ENCODE measurements at regions not wholly inside any gene's neighbourhood (a gene's known extent, or its start where the extent isn't known, plus 50 kb on each side); places are given as distances from the start of the nearest gene placed in this dataset.
"Not testable (repeated sequence)": the region's sequence is repeated elsewhere in the genome, so short reads cannot be mapped to it uniquely, and the experiment has no call there.

- not testable (repeated sequence) for H3K9me3 ChIP-seq, H3K36me3 ChIP-seq, H3K4me3 ChIP-seq, H3K27me3 ChIP-seq, DNase-seq
Observed at GRCh38 chr1:189331071-189331470, 1146.6 kb downstream of the BRINP3 start.

DNA sequence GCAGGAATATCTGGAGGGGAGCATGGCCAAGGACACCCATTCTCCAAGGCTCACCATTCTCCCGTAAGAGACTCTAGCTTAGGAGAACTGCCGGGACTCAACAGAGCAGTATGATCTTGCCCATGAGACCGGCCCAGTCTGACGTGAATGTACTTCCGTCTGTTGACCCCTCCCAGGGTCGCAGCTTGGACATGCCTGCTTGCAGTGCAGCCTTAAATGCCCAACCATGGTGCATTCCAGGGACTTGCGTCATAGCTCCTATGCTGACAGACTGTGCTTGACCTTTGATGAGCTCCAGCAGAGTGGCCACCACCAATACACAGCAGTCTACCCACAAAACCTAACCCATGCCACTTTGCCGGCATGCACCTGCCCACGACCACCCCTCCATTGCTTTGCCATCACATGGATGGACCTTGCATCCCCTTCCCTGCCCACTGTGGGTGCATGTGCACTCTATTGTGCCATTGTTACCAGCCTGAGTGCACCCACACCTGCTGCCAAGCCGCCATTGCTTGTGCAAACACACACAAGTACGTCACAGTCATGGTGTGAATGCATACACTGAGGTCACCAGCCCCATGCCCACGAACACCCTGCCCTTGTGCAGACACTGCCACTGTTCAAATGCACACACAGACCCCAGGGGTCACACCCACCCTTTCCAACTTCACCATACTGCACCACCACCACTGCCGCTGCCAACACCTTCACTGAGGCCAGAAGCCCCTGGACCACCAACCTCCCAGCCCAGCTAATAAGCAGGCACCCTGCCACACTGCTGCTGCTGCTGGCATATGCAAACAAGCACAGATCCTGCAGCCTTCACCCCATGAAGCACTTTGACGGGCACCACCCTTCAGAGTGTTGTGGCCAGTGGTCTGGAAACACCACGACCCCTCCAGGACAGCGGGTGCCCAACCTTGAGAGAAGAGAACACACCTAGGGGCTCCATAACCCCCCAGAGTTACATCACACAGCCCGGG, 1141.3 kb downstream of the BRINP3 start:
- Histone ChIP-seq H3K9me3 (no peaks in the 10 kb centered on the region), H3K4me3 (no peak overlapping the region), H3K36me3 (no peaks in the 10 kb centered on the region), H3K27me3 (no peaks in the 10 kb centered on the region)
- DNase-seq: no peak

GRCh38 chr1:189349607-189350006, 1128.1 kb downstream of the BRINP3 start:
- Histone ChIP-seq H3K4me3 (no peak overlapping the region), H3K36me3 (no peaks in the 10 kb centered on the region), H3K27me3 (no peaks in the 10 kb centered on the region), H3K9me3 (no peaks in the 10 kb centered on the region)
- no peak for DNase-seq

DNA sequence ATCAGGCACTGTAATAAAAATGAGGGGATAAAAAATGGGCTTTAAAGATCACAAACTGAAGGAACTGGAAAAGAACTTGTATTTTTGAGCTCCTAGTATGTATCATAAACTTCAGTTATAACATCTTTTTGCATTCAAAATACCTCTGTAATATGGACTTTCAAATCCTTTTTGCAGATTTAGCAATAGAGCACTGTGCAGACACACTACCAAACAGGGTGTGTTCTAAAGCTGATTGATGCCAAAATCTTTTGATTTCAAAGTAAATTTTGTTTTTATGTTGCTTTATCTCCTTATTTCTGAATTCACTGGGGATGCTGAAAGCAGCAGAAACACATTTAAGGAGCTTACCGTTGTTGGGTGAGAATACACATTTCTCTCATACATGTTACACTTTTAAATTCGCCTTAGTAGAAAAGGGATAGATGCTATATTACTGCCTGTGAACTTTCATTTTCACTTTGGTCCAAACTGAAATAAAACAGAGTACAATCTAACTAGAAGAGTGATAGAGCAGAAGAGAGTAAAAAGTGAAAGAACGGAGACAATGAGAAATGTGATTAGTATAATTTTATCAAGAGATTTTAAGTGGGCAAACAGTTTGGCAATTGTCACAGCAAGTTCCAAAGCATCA, 1126.6 kb downstream of the BRINP3 start:
- DNase-seq: no peak
- Histone ChIP-seq H3K27me3 (no peaks in the 10 kb centered on the region), H3K36me3 (no peaks in the 10 kb centered on the region), H3K4me3 (peak overlapping the region; percentile 52), H3K9me3 (no peaks in the 10 kb centered on the region)

- peak overlapping the region; percentile 52 for H3K4me3 ChIP-seq
- no peaks in the 10 kb centered on the region for H3K27me3 ChIP-seq
- DNase-seq: no peak
- no peaks in the 10 kb centered on the region for H3K36me3 ChIP-seq
- H3K9me3 ChIP-seq: no peaks in the 10 kb centered on the region
Observed at GRCh38 chr1:189351960-189352359, 1125.7 kb downstream of the BRINP3 start.

- no peaks in the 10 kb centered on the region for H3K27me3 ChIP-seq
- no peak for DNase-seq
- H3K36me3 ChIP-seq: no peaks in the 10 kb centered on the region
- H3K4me3 ChIP-seq: no peak overlapping the region
- H3K9me3 ChIP-seq: no peaks in the 10 kb centered on the region
Observed at GRCh38 chr1:189356206-189356605, 1121.5 kb downstream of the BRINP3 start.

DNA sequence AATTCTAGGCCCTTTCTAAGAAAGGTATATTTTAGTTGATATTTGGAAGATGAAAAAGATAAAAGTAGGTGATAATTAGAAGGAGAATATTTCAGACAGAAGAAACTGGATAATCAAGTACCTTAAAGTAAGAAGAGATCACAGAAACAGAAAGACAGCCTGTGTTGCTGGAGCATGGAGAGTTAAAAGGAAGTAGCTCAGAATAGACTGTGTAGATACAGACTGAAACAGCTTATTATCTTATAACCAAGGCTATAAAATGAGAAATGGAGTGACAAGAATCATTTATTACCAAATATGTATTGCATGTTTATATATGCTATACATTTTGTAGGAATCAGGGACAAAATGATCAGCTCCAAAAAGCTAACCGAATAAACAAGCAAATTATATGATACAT, 1120.3 kb downstream of the BRINP3 start:
- H3K9me3 ChIP-seq: no peaks in the 10 kb centered on the region
- DNase-seq: no peak

GRCh38 chr1:189369612-189370011, 1108.1 kb downstream of the BRINP3 start:
- no peak for DNase-seq
- no peaks in the 10 kb centered on the region for H3K36me3 ChIP-seq
- H3K27me3 ChIP-seq: no peaks in the 10 kb centered on the region
- peaks cover 2% of the 10 kb centered on the region; the same call in 1 of the 2 replicates for H3K9me3 ChIP-seq
- H3K4me3 ChIP-seq: no peak overlapping the region

More for the DNA sequence above, 1120.3 kb downstream of the BRINP3 start:
- Histone ChIP-seq H3K4me3 (no peak overlapping the region), H3K36me3 (no peaks in the 10 kb centered on the region), H3K27me3 (no peaks in the 10 kb centered on the region)

GRCh38 chr1:189374816-189375215, 1102.8 kb downstream of the BRINP3 start:
- Histone ChIP-seq H3K27me3 (no peaks in the 10 kb centered on the region), H3K9me3 (no peaks in the 10 kb centered on the region), H3K36me3 (no peaks in the 10 kb centered on the region), H3K4me3 (no peak overlapping the region)
- no peak for DNase-seq

GRCh38 chr1:189405419-189405818, 1072.2 kb downstream of the BRINP3 start:
- H3K36me3 ChIP-seq: no peaks in the 10 kb centered on the region
- H3K9me3 ChIP-seq: no peaks in the 10 kb centered on the region
- no peak overlapping the region for H3K4me3 ChIP-seq
- no peaks in the 10 kb centered on the region for H3K27me3 ChIP-seq
- no peak for DNase-seq

- H3K4me3 ChIP-seq: no peak overlapping the region
- H3K27me3 ChIP-seq: no peaks in the 10 kb centered on the region
- no peaks in the 10 kb centered on the region for H3K36me3 ChIP-seq
- DNase-seq: no peak
- no peaks in the 10 kb centered on the region for H3K9me3 ChIP-seq
Observed at GRCh38 chr1:189409774-189410173, 1067.9 kb downstream of the BRINP3 start.

GRCh38 chr1:189424746-189425331, 1052.8 kb downstream of the BRINP3 start:
- no peak for DNase-seq
- no peak overlapping the region for H3K4me3 ChIP-seq
- no peaks in the 10 kb centered on the region for H3K27me3 ChIP-seq
- no peaks in the 10 kb centered on the region for H3K36me3 ChIP-seq
- no peaks in the 10 kb centered on the region for H3K9me3 ChIP-seq

DNA sequence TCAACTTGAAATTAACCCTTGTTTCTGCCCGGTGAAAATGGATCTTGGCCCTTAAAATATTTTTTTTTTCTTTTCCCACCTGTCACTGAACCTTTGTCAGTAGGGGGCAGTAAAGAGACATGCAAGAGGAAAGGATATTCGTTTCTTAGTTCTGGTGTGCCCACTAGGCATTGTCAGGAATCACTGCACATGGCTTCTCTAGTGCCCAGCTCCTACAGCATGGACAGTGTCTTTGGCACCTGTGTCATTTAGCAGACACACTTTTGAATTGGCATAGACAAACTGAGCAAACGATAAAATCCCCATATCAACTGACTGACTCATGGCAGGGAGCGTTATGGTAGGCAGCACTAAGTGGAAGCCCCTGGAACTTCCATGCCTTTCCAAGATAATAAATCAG, 1048.1 kb downstream of the BRINP3 start:
- H3K36me3 ChIP-seq: no peaks in the 10 kb centered on the region
- H3K9me3 ChIP-seq: no peaks in the 10 kb centered on the region
- H3K27me3 ChIP-seq: no peaks in the 10 kb centered on the region
- no peak overlapping the region for H3K4me3 ChIP-seq
- DNase-seq: no peak

GRCh38 chr1:189431447-189431846, 1046.2 kb downstream of the BRINP3 start:
- H3K36me3 ChIP-seq: no peaks in the 10 kb centered on the region
- no peaks in the 10 kb centered on the region for H3K9me3 ChIP-seq
- DNase-seq: peak; percentile 21
- no peaks in the 10 kb centered on the region for H3K27me3 ChIP-seq
- no peak overlapping the region for H3K4me3 ChIP-seq

GRCh38 chr1:189432753-189433152, 1044.9 kb downstream of the BRINP3 start:
- peak; percentile 9 for DNase-seq
- Histone ChIP-seq H3K36me3 (no peaks in the 10 kb centered on the region), H3K9me3 (no peaks in the 10 kb centered on the region), H3K4me3 (no peak overlapping the region), H3K27me3 (no peaks in the 10 kb centered on the region)

GRCh38 chr1:189434461-189434860, 1043.2 kb downstream of the BRINP3 start:
- H3K9me3 ChIP-seq: no peaks in the 10 kb centered on the region
- no peaks in the 10 kb centered on the region for H3K27me3 ChIP-seq
- DNase-seq: no peak
- no peaks in the 10 kb centered on the region for H3K36me3 ChIP-seq
- no peak overlapping the region for H3K4me3 ChIP-seq

DNA sequence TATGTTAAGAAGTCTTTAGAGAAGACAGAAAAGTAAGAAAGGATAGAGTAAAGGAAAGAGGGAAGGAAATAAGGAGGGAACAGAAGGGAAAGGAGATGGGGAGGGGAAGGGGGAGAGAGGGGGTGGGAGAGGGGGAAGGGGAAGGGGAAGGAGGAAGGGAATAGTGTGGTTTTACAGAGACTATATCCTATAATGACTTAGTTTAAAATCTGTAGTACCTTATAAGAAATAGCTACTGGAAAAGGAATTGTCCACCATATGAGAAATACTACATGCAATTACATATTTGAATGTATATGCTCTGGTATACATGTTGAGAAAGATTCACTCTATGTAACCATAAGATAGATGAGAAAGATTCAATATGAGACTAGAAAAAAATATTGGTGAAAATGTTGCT, 1042.3 kb downstream of the BRINP3 start:
- no peak for DNase-seq
- Histone ChIP-seq H3K36me3 (no peaks in the 10 kb centered on the region), H3K9me3 (no peaks in the 10 kb centered on the region), H3K4me3 (no peak overlapping the region), H3K27me3 (no peaks in the 10 kb centered on the region)

All from MG63 (cell line).